RKO (cell line): ENCODE measurements at regions not wholly inside any gene's neighbourhood (a gene's known extent, or its start where the extent isn't known, plus 50 kb on each side); places are given as distances from the start of the nearest gene placed in this dataset.

ENCODE experiments used
- DNase-seq: peaks from one replicate; pipeline ENCODE4 v3.0.0-alpha.2; 2016; ENCODE audit warnings: low spot score

GRCh38 chr18:42268186-42268725, 313.2 kb downstream of the PIK3C3 start:
- no peak for DNase-seq

DNA sequence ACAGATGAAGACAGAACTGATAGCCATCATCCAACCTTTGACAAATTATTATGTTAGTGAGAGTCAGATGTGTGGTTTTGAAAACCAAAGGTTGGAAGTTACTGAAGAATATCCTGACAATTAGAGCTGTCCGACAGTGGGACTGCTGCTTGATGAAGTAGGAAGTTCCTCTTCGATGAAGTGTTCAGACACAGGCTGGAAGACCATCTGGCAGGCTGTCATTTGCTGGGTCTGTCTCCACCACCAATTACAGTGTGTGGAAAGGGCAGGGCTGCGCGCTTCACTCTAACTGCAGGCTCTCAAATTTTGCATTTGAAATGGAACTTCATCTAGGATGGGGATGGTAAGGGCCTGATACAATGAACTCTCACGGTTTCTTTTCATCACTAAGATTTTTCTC, 313.8 kb downstream of the PIK3C3 start:
- no peak for DNase-seq

DNA sequence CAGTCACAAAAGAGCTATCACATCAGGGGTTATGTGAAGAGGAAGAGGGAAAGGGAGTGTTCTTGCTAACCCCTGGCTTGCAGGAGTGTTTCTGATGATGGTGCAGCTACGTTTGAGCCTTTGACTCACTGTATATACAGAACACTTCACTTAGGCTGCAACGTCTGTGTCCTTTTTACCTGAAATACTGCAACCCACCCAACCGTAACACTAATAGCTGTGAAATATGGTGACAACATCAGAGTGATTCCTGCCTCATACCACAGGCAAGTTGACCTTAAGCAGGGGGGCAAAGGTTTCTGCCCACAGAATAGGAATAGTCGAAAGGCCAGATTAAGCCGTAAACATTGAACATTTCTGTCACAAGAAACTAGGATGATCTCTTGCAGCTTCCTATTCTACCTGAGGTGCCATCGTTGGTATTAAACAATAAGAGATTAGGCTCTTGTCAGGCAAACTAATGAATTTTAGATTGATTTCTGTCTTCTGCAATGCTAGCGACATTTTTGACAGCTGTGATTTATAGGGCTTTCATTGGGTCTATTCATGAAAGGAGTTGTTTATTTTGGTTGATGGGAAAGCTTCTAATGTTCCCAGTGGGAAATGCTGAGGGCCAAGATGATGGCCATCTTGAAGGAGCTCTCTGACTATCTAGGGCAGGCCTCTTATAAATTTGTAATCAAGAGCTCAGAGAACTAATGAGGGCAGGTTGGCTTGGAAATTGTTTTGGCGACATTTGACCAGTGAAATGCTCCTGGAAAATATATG, 316.8 kb downstream of the PIK3C3 start:
- DNase-seq: no peak

DNA sequence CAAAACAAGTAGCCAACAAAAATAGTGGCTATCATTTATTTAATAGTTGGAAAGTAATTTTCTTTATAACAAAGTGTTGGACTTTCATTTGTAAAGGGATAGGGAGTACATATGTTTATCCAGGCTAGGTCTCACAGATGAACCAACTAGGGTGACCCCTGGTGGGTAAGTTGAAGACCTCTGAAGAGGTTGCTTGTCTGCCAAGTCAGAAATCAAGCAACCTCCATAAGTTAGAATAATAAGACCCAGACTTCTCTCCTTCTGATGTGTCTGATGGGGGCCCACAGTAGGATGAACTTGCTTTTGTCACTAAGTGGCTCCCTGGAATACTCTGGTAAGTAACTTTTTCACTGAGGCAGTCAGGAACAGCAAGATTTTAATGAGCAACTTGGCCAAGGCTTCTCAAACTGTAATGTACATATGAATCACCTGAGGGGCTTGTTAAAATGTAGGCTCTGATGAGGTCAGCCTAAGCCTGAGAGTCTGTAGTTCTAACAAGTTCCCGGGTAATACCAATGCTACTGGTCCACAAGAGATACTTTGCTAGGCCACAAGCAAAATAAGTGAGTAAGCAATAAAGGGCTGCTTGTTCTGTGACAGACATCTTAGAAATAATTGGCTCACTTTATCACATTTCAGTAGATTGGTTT, 319.6 kb downstream of the PIK3C3 start:
- peak; percentile 49 for DNase-seq

GRCh38 chr18:42275138-42275535, 320.1 kb downstream of the PIK3C3 start:
- no peak for DNase-seq

DNA sequence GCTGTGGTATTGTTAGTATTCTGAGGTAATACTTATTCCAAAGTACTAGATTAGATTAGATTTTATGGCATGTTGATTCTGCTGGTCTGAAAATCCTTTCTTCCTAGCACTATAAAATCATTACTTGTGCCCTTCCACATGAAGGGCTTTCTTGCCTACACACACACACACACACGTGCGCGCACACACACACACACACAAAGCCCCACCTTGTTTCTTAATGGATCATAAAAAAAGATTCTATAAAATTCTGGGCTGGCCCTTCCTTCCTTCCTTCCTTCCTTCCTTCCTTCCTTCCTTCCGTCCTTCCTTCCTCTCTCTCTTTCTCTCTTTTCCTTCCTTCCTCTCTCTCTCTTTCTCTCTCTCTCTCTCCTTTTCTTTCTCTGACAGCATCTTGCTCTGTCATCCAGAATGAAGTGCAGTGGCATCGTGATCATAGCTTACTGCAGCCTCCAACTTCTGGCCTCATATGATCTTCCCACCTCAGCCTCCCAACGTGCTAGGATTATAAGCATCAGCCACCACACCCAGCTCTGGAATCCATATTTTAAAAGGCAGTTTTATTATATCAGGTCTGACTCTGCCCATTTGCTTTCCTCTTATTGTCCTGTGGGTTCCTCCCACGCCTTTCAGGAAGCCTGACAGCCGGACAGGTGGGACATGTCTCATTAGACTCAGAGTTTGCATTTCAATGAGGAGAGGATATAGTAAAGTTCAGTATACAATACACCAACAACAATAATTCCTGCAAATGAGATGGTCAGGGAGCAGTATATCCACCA, 321.1 kb downstream of the PIK3C3 start:
- DNase-seq: no peak

GRCh38 chr18:42281124-42281523, 326.1 kb downstream of the PIK3C3 start:
- no peak for DNase-seq

DNA sequence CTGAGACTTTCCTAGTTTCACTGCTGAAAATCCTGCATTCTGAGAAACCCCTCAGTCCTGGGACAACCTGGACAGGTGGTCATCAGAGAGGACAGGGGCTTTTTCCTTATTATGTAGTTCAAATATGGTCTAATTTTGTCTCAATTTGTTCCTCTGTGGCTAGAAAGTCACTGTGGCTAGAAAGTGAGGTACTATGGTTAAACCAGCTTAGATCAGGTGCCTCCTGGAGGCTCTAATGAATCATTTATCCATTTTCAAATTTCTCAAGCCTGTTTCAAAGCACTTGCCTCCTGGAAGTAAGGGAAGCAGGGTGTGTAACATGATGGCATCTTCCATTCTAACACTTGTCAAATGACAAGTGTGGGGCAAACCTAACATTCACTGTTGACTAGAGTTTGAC, 326.8 kb downstream of the PIK3C3 start:
- no peak for DNase-seq

DNA sequence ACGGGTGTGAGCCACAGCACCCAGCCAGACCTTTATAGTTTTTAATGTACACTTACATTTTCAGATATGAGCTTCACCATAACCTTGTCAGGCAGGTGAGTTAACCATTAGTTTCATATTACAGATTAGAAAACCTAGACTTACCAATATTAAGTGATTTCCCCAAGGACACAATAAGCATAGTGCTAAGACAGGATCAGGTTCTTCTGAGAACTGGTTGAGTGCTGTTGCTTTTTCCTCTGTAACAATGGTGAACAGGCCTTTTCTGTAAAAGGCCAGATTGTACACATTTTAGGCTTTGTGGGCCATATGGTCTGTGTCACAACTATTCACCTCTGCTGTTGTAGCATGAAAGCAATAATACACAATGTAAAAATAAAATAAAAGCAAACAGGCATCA, 332.0 kb downstream of the PIK3C3 start:
- DNase-seq: no peak

DNA sequence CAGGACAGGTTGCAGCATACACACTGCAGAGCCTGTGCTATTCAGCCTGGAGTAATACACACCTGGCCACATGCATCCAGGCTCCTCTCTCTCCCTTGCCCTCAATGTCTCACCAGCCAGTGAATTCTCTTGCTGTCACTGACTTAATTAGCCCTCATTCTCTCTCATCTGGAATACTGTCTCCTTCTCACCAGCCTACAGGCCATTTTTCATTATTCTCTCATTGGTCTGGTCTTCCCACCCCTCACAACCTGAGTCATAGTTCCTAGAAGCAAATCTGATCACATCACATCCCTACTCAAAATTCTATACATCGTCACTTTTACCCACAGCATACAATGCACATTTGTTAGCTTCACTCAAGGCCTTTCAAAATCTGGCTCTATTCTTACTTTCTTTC, 333.1 kb downstream of the PIK3C3 start:
- no peak for DNase-seq

- no peak for DNase-seq
Observed at GRCh38 chr18:42289526-42289925, 334.5 kb downstream of the PIK3C3 start.

DNA sequence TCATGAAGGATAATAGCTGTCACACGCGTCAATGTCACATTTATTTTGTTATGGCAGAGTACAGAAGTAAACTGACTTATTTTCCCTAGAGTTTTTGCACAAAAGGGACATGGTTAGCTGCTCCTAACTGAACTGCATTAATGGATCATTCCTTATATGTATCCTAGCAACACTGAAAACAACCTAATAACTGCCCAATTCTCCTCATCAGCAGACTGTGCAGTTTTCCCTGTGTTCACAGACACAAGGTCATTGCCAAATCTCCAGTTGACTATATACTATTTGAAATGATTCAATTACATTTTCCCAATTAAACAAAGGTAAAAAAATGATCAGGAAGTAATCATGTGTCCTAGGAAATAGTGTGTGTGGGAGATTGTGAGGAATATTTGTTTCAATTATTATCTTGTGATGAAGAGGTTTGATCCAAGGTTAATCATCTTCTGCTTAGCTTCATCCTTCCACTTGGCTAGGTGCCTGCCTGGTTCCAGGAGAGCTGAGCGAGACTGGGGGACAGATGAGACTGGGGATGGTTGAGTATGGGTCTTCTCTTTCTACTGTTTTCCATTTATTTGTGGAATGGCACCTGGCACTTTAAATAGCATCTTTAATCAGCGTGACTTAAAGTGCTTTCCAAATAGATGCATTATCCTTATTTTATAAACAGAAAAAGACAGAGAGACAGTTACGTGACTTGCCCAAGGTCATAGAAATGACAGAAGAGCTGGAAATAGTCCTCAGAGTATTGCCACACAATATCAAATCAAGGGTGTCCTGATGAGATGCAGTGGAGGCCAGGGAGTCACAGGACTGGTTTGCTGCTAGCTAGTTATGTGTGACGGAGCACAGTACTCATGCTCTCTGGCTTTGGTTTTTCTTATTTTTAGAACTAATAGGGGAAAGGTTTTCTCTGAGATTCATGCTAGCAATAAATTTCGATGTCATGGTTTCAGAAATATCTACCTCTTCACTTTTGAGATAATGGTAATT, 335.6 kb downstream of the PIK3C3 start:
- no peak for DNase-seq

DNA sequence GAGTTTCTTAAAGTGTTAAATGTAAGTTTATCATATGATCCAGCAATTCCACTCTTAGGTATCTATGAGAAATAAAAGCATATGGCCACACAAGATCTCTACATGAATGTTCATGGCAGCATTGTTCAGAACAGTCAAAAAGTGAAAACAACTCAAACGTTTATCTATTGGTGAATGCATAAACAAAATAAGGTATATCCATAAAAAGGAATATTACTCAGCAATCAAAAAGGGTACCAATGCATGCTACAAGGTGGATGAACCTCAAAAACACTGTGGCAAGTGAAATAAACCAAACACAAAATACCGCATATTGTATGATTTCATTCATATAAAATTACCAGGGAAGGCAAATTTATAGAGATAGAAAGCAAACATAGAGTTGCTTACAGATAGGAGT, 337.6 kb downstream of the PIK3C3 start:
- no peak for DNase-seq

GRCh38 chr18:42296192-42296591, 341.2 kb downstream of the PIK3C3 start:
- DNase-seq: no peak

DNA sequence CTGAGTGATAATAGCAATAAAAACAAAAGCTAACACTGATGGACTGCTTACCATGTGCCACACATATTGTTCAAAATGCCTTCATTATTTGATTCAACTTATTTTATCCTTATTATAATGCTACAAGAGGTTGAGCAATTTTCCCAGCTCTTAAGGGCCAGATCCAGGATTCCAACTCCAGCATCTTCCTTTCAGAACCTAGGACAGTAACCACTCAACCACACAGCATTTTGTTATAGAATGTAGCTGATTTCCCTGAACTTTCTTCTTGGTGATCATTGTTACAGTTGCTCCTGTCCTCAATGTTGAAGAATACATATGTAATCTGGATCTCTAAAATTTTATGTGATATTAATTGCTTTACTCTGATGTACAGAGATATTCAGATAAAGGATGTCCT, 341.7 kb downstream of the PIK3C3 start:
- DNase-seq: no peak

DNA sequence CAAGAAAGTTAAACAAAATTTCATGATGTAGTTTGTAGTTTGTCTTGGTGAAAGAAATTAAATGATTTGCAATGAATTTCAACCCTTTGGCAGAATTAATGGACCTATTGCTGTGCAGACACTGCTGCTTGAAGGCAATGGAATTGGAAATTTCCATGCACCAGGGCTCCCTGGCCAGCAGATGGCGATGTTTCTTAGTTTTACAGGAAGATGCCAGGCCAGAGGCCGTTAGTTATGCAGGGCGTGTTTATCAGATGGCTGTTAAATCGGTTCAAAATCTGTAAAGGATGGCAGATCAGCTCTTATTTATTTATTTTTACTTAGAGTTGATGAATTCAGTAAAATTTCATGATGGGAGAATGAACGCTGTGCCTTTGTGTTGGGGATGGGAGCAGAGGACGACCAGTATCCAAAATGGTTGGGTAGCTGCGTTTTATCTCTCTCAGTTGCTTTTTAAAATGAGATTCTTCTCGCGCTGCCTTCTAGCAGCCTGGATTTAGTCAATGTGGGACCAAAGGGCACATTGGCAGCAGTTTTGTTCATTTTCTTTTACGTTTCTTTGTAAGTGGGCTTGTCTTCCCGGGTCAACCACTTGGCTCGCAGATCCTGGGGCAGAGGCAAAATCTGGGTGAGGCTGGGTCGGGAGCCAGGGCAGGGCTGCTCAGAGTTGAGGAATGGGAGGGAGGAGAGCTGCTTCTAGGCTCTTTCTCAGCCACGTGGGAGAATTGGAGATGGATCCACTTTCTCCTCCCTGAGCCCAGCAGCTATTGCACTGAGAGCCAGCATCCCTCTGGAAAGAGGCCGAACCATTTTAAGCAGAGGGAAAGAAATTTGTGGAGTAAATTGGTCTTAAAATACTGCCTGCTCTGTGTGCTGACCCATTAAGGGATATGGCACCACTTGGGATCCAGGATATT, 344.0 kb downstream of the PIK3C3 start:
- DNase-seq: peak; percentile 66

DNA sequence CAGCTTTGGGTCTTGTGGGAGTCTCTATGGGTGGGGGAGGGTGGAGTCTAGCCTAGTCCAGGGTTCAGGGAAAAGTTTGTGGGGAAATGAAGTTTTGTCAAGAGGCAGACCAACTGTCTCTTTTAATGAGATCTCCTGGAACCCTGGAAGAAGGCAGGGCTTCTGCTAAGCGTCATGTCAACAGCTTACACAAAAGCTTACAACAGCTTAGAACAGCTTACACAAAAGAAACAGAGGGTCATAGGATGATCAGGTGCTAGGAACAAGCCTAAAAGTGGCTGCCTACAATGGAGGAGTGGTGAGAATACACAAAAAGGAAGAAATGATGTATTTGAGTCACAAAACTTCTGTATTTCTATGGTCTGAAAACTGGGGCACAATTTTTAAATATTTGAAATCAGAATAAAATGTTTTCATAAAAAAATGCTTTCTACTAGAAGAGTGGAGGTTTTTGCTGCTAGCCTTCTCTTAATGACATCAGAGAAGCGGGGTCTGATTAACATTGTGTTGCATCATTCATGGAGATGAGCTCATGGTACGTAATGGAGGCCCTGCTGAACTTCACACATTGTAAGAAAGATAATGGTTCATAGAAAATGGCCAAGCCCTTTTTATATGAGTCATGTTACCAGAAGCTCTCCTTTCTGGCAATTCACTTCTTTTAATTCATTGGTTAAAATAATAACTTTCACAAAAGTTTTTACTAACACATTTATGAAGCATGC, 351.0 kb downstream of the PIK3C3 start:
- peak; percentile 12 for DNase-seq

GRCh38 chr18:42306594-42306980, 351.6 kb downstream of the PIK3C3 start:
- DNase-seq: no peak

- DNase-seq: no peak
Observed at GRCh38 chr18:42310956-42311355, 355.9 kb downstream of the PIK3C3 start.

- DNase-seq: no peak
Observed at GRCh38 chr18:42326752-42327151, 371.7 kb downstream of the PIK3C3 start.
